ENCODE measurements at regions not wholly inside any gene's neighbourhood (a gene's known extent, or its start where the extent isn't known, plus 50 kb on each side); places are given as distances from the start of the nearest gene placed in this dataset.
A peak's percentile ranks its signal among the peaks of the same experiment; 100 is the strongest.

GRCh38 chr6:147741389-147741788 is 232.9 kb downstream of the SAMD5 start:
- Histone ChIP-seq H3K36me3 (ENCODE audit: control insufficient read depth, insufficient read depth, low read length) (no peaks in the 10 kb centered on the region), H2BK5ac (ENCODE audit: low read depth, low read length, poor library complexity, severe bottlenecking) (no peak overlapping the region), H3K4me2 (ENCODE audit: low read depth, low read length) (no peak overlapping the region), H2AK5ac (ENCODE audit: low read depth, low read length) (no peak overlapping the region), H4K20me1 (ENCODE audit: insufficient read depth, low read length) (no peaks in the 10 kb centered on the region), H2AFZ (replicated peaks; ENCODE audit: low read length, poor library complexity) (peak overlapping the region; percentile 18), H3K4me1 (ENCODE audit: control insufficient read depth, insufficient read depth, low read length) (peaks cover 2% of the 10 kb centered on the region; the same call in 1 of the 2 replicates), H2BK120ac (ENCODE audit: low read depth, low read length) (no peak overlapping the region), H3K79me1 (ENCODE audit: low read depth in 1 of 2, low read length in 2 of 2) (no peaks in the 10 kb centered on the region), H3K18ac (ENCODE audit: low read depth, low read length) (no peak overlapping the region), H4K8ac (ENCODE audit: low read depth in 2 of 2, low read length in 2 of 2) (no peak overlapping the region), H3K4me3 (ENCODE audit: insufficient read depth, low read depth, low read length) (no peak overlapping the region), H3K27me3 (ENCODE audit: control insufficient read depth, insufficient read depth, low read length) (no peaks in the 10 kb centered on the region), H2AK9ac (replicated peaks; ENCODE audit: low read depth, low read length, poor library complexity) (no peak overlapping the region), H3K9me3 (ENCODE audit: control insufficient read depth, insufficient read depth, low read length) (no peaks in the 10 kb centered on the region), H4K5ac (ENCODE audit: low read depth, low read length) (no peak overlapping the region), H3K9ac (ENCODE audit: low read depth, low read length) (no peak overlapping the region), H3K9me1 (ENCODE audit: insufficient read depth, low read length) (no peaks in the 10 kb centered on the region), H4K91ac (ENCODE audit: insufficient read depth, low read depth, low read length) (no peak overlapping the region), H2BK15ac (ENCODE audit: low read depth, low read length) (no peak overlapping the region), H3K23ac (ENCODE audit: low read depth, low read length) (no peak overlapping the region), H3K27ac (ENCODE audit: insufficient read depth, low read length) (no peak overlapping the region), H3K14ac (replicated peaks; ENCODE audit: low read depth, low read length) (no peak overlapping the region), H2BK20ac (ENCODE audit: low read depth, low read length) (no peak overlapping the region), H3K56ac (ENCODE audit: extremely low read depth, insufficient read depth, low read length) (no peak overlapping the region), H3K4ac (ENCODE audit: low read depth, low read length) (no peak overlapping the region)
- ChIA-PET CTCF (no interaction called here), POLR2A (ENCODE audit: unreplicated experiment) (no interaction called here)
- no TSS peak for BruUV-seq (replicated peaks)
- TF ChIP-seq MAZ (IDR thresholded peaks at IDR 0.05; ENCODE audit: borderline replicate concordance, low read depth, low read length) (no peak), BHLHE40 (IDR thresholded peaks at IDR 0.05; ENCODE audit: low read depth, low read length) (no peak), MXI1 (IDR thresholded peaks at IDR 0.05; ENCODE audit: borderline replicate concordance, low read depth, low read length) (no peak), RAD21 (IDR thresholded peaks at IDR 0.05; ENCODE audit: low read length) (no peak), ELK1 (IDR thresholded peaks at IDR 0.05; ENCODE audit: borderline replicate concordance, low read depth, low read length) (no peak), RCOR1 (IDR thresholded peaks at IDR 0.05; ENCODE audit: insufficient replicate concordance, low read length) (no peak), NFE2L2 (IDR thresholded peaks at IDR 0.05; ENCODE audit: low read depth, low read length) (no peak), RFX5 (IDR thresholded peaks at IDR 0.05; ENCODE audit: low read depth, low read length) (no peak), SMC3 (IDR thresholded peaks at IDR 0.05; ENCODE audit: low read depth, low read length) (no peak), USF2 (IDR thresholded peaks at IDR 0.05; ENCODE audit: low read depth, low read length) (no peak), MAFK (IDR thresholded peaks at IDR 0.05; ENCODE audit: low read depth, low read length) (no peak), CHD1 (IDR thresholded peaks at IDR 0.05; ENCODE audit: low read depth, low read length) (no peak), FOS (IDR thresholded peaks at IDR 0.05; ENCODE audit: low read depth, low read length) (no peak), CEBPB (IDR thresholded peaks at IDR 0.05; ENCODE audit: low read depth, low read length) (no peak), CTCF (conservative IDR thresholded peaks at IDR 0.05; ENCODE audit: low read depth, low read length) (no peak), POLR2A (IDR thresholded peaks at IDR 0.05; ENCODE audit: low read depth, low read length) (no peak)
- DNase-seq = peak; percentile 42
- WGBS, 2 experiments (ENCODE audit: extremely low coverage in 2 of 2, insufficient read length in 1 of 2) = 55% methylated on average over 3 of the region's 9 CpGs; no CpG with 5 or more reads in 1 of the 2 experiments
- in situ Hi-C loops (cut with MboI; ENCODE audit: low sequenced_read_pairs) (no loop called here), dilution Hi-C loops (cut with HindIII; ENCODE audit: low sequenced_read_pairs, unreplicated experiment) (no loop called here), intact Hi-C loops (cut with micrococcal nuclease) (no loop called here)
- no peak for ATAC-seq (ENCODE audit: low read depth)

Measured in IMR-90 (cell line).